Activated CD4-positive, alpha-beta T cell treated with anti-CD3 and anti-CD28 coated beads for 24 hours (primary cell): ENCODE measurements at regions not wholly inside any gene's neighbourhood (a gene's known extent, or its start where the extent isn't known, plus 50 kb on each side); places are given as distances from the start of the nearest gene placed in this dataset.

Source experiments
- DNase-seq, 2 donors: peaks; one replicate each; pipeline ENCODE4 v3.0.0-alpha.2; 2020; ENCODE audit warnings: low read depth in 2 of 2

- no peak for DNase-seq
Measured at GRCh38 chr7:16232273-16232672, 189.1 kb downstream of the CRPPA start.

- peak in 1 of 2 donors; percentile 0 for DNase-seq
Measured at GRCh38 chr7:16223963-16224707, 197.2 kb downstream of the CRPPA start.

DNA sequence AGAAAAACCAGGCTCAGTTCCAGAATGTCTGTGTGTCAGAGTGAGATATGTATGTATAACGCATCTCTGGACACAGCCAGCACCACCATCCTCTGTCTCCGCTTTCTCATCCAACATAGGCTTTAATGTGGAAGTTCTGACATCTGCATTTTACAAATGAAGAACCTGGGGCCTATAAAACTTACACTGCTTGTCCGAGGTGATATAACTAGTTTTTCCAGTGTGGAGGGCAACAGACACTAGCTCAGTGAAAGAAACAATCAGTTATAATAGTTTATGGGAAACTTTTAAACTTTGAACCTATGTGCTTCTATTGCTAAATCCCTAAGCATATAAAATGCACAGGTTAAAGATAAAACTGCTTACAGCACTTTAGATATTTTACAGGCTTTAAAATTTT is 208.7 kb downstream of the CRPPA start:
- DNase-seq: no peak

- DNase-seq: no peak
Measured at GRCh38 chr7:16212032-16212431, 209.3 kb downstream of the CRPPA start.

DNA sequence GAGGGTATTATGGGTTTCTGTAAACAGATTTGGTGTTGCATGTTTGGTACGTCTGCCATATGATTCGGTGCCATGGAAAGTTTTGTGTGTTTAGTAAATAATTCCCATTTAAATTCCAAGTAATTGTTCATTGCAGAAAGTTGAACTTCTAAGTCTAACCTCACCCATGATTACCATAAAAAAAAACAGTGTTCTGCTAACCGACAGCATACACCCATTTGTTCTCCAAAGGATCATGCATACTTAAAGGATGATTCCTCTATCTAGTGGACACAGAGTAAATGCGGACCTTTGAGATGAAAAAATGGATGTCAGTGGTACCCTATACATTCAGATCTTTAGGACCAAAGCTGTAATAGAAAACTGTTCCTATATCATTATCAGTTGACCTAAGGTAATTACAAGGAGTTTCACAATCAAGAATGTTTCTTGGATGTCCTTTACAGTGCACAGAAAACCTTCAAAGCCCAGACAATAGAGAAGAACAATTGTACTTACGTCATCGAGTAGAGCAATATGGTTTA is 209.9 kb downstream of the CRPPA start:
- no peak for DNase-seq

DNA sequence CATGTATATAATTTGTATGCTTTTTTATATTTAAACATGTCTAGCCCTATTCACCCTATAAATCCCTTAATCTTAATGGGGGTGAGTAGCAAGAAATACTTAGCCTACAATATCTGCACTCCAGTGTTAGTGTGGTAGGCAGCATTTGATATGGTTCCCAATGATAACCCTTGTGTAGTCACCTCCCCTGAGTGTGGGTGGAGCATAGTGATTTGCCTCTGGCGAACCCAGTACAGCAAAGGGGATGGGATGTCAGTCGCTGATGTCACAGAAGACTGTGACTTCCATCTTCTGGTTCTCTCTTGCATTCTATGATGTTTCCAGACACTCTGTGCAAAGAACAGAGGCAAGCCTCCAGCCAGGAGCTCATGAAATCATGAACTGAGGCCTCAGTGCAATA is 211.2 kb downstream of the CRPPA start:
- DNase-seq: no peak

DNA sequence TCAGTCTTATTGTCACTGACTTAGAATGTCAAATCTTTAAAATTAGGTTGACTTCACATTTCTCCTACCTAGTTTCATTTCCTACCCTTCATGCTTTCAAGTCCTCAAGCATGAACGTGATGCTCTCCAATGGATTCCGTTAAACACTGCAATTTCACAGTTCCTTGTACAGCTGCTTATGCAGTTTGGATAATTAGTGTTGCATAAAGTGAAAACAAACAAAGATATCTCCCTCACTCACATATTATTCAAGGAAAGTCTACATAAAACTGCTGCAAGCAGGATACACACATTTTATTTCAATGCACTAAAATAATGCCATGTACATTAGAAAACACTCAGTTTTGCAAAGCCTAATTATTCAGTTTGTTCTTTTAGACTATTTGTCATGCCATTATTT is 214.0 kb downstream of the CRPPA start:
- DNase-seq: no peak

DNA sequence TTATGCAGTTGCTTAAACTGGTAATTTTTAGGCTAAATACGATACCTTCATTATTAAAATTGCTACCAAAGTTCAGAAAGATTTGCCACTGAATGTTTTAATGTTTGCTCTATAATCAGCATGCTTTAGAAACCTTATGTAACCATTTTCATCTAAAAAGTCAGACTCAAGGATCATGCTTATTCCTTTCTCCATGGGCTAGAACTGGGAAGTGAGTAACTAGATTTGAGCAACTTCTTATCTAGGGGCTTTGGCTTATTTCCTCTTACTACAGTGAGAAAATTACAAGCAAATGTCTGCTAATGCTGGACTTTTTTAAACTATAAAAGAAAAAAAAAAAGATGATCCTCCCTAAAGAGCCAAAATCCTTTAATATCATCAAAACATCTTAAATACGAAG is 215.9 kb downstream of the CRPPA start:
- no peak for DNase-seq

DNA sequence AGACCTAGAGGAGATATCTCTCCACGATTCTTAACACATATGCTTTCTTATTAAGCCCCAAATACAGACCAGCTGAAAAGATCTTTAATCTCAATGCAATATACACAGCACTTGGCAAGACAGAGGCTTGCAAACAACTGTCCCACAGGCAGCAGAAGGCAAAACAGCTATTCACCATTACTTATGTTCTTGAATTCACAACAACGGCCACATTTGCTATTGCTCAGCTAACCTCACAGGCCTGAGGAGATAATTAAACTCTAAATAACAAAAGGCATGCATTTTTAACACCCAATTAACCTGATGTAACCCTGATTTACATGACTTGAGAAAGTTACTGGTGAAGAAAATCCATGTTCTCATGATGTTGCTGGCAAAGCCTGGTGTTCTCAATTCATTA is 216.4 kb downstream of the CRPPA start:
- DNase-seq: no peak

DNA sequence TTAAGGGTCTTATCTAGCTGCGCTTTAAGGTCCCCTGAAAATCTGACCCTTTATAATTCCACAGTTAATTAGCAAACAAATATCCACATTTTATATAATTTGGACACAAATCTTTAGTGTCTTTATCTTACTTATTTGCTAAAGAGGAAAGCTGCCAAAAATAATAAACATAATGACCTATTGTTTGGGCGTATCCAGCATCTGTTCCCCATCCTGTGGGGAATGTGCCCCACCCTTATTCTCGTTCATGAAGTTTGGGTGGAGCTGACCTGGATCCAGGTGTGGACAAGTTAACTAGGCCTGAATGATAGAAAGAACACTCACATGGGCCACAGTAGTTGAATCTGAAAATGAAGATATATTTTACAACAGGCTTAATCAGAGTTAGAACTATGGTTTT is 218.3 kb downstream of the CRPPA start:
- DNase-seq: no peak

DNA sequence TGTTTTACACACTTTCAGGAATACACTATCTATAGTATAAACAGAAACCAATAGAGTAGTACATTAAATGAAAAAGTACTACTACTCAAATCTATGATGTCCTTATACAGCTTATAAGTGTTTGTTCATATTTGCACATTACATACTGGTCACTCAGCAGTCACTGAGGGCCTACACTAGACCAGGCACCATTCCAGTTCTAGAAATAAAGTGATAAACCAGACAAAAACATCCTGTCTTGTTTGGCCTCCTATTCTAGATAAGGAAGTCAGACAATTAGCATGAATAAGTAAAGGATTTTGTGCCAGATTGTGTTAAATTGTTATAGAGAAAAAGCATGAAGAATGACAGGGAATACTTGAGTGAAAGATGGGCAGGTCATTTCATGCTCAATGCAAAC is 219.0 kb downstream of the CRPPA start:
- DNase-seq: no peak

DNA sequence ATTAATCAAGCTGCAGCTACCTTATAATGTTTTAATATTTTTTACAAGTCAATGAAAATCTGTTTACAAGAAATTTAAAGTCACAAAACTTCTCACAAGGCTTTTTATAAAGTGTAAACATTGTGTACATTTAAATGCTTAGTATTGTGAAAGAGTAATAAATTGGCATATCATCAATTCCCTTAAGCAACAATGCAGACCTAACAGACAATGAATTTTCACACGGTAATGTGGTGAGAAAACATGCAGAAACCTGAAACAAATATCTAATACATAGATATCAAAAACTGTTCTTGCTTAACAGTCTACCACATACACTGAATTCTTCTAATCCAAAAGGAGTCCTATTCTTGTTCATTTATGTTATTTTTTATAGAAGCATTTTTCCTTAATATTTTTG is 220.7 kb downstream of the CRPPA start:
- DNase-seq: no peak

GRCh38 chr7:16193631-16194030 is 227.7 kb downstream of the CRPPA start:
- no peak for DNase-seq

DNA sequence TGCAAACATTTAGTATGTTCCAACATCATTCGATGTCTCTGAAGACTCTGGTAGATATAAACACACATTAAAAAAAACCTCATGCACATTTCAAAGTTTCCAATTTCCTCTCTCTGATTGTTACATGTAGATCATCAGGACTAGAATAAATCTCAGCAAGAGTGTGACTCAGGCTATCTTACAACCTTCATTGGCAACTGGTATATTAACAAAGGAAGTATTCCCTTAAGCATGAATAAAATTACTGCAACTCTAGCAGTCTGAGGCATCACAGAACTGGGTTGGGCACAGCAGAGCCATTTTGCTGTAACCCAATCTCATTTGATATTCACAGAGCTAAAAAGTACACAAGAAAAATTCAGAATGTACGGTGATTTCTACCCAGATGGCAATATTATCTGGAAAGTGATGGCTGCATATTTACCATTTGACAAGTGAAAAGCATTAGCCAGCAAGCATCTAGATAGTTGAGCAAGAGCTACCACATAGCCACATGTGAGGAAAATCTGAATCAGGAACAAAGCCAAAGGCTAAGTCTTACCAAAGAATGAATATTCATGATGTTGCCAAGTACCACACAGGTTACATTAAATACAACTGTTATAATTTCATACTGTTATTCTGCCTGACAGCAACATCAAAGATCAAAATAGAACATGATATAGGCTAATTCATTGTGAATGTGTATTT is 232.2 kb downstream of the CRPPA start:
- no peak for DNase-seq

- DNase-seq: no peak
Measured at GRCh38 chr7:16187131-16187530, 234.2 kb downstream of the CRPPA start.

GRCh38 chr7:16178585-16178984 is 242.8 kb downstream of the CRPPA start:
- DNase-seq: no peak

GRCh38 chr7:16178092-16178491 is 243.2 kb downstream of the CRPPA start:
- DNase-seq: no peak

DNA sequence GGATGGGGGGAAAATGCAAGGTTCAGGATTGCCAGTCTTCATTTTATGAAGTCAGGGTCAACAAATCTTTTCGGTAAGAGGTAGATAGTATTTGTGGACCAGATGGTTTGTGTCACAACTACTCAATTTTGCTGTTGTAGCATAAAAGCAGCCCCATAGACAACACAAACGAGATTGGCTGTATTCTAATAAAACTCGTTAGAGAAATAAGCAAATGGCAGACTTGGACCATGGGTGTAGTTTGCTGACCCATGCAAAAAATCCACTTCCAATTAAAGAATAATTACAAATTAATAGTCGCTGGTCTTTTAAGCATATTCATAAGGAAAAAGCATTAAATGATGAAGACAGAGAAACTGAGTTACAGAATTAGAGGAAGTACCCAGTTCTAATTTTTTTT is 247.1 kb downstream of the CRPPA start:
- no peak for DNase-seq

- DNase-seq: no peak
Measured at GRCh38 chr7:16172366-16172765, 249.0 kb downstream of the CRPPA start.

DNA sequence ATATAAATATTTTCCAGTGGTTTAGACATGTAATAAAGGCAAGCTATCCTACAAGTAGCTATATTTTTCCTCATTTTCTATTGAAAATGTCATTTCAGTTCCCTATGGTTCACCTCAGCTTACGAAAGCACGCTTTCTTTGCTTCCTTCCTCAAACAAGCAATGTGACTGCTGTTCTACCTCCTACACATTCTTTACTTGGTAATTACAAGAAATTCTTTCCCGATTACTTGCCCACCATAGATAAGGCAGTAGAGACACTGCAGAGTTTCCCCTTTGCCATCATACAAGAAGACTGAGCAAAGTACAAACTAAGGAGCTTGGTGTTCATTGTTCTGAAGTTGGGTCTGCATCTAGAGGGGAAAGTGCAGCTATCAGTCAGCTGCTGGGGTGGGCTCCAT is 249.4 kb downstream of the CRPPA start:
- DNase-seq: no peak

DNA sequence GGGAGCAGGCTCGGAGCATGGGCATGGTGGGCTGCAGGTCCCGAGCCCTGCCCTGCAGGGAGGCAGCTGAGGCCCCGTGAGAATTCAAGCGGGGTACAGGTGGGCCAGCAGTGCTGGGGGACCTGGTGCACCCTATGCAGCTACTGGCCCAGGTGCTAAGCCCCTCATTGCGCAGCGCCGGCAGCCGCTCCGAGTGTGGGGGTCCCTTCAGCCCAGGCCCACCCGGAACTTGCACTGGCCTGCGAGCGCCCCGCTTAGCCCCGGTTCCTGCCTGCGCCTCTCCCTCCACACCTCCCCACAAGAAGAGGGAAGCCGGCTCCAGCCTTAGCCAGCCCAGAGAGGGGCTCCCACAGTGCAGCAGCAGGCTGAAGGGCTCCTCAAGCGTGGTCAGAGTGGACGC is 250.7 kb downstream of the CRPPA start:
- no peak for DNase-seq

DNA sequence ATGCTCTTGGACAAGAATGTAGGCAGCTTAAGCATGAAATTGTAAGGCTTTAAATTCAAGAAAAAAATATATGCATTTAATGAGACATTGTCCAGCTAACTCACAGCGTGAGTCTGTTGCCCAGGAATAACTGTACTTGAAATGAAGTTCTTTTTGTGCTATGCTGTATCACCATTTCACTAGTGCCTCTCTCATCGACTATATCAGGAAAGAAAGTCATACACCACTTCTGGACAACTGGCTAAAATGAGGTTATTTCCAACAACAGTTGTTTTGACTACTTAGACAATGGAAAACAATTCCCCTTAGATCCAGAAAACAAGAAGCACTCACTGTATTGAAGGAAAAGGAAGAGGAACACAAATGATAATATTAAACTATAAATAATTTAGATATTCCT is 251.8 kb downstream of the CRPPA start:
- no peak for DNase-seq

DNA sequence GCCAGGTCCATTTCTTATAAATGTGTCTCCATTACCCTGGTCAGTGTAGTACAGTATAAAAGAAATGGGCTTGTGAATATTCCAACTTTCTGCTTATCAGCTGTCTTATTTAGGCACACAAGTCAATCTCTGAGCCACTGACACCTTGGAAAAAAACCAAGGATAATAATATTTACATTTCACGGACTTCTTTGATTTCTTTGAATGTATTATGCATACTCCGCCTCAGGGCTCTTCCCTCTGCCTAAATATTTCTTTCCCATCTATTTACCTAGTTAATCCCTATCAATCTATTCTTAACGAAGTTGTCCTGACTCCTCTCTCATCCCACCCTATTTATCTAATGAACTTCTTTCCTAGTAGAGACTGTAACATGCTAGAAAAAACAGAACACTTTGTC is 253.8 kb downstream of the CRPPA start:
- no peak for DNase-seq
